Transverse colon (tissue), 4 donors: ENCODE measurements at regions not wholly inside any gene's neighbourhood (a gene's known extent, or its start where the extent isn't known, plus 50 kb on each side); places are given as distances from the start of the nearest gene placed in this dataset.

Source experiments
- DNase-seq: peaks from one replicate; pipeline ENCODE4 v3.0.0-alpha.2; 2019
- H3K27ac ChIP-seq, 4 donors: fragments of 200-600 bp; sonication (generic); 2 replicates each; pipeline ENCODE4 v1.5.1; 2016 to 2018; ENCODE audit warnings: inconsistent platforms in 4 of 4
- H3K27me3 ChIP-seq: fragments of 200-600 bp; sonication (generic); 2 replicates; pipeline ENCODE4 v1.5.1; 2017; ENCODE audit warnings: inconsistent platforms
- H3K36me3 ChIP-seq, 4 donors: fragments of 200-600 bp; sonication (generic); 2 replicates each; pipeline ENCODE4 v1.5.1; 2017 to 2019; ENCODE audit warnings: inconsistent platforms in 4 of 4
- H3K4me1 ChIP-seq, 4 donors: fragments of 200-600 bp; sonication (generic); 2 replicates each; pipeline ENCODE4 v1.5.1; 2017 to 2020; ENCODE audit warnings: inconsistent platforms in 4 of 4
- H3K4me3 ChIP-seq, 4 donors: fragments of 200-600 bp; sonication (generic); 1 replicate in 1 of 4; 2 replicates in 3 of 4; pipeline versions ENCODE4 v1.5.1 to v1.6.1; 2017 to 2019; ENCODE audit warnings: inconsistent platforms in 4 of 4
- H3K9me3 ChIP-seq, 2 donors: fragments of 200-600 bp; sonication (generic); 2 replicates each; pipeline ENCODE4 v1.5.1; 2017 to 2019; ENCODE audit warnings: inconsistent platforms in 2 of 2
- CTCF ChIP-seq, 5 experiments: fragments of 200-600 bp in 3 of 5; fragments of 450-650 bp in 2 of 5; sonication (generic) in 3 of 5; IDR thresholded peaks; 1 replicate in 2 of 5; 2 replicates in 3 of 5; pipeline ENCODE4 v1.5.1; 2016 to 2017; ENCODE audit warnings: antibody characterized with exemption in 5 of 5, inconsistent platforms in 3 of 5, mild to moderate bottlenecking in 2 of 5, moderate library complexity in 1 of 5
- EP300 ChIP-seq: sonication (generic); formaldehyde crosslinking; IDR thresholded peaks from one replicate; pipeline ENCODE4 v1.6.1; 2017; ENCODE audit warnings: antibody characterized with exemption, low read depth
- POLR2A ChIP-seq: fragments of 450-650 bp; IDR thresholded peaks from one replicate; pipeline ENCODE4 v1.6.1; 2016; ENCODE audit warnings: antibody characterized with exemption, mild to moderate bottlenecking, moderate library complexity
- POLR2AphosphoS5 ChIP-seq, 3 donors: sonication (generic); formaldehyde crosslinking; IDR thresholded peaks; one replicate each; pipeline ENCODE4 v1.6.1; 2016; ENCODE audit warnings: antibody characterized with exemption in 3 of 3
- WGBS, 2 donors: methylation state at CpG; one replicate each; pipeline ENCODE4 v1.1.5; 2018; ENCODE audit warnings: low coverage in 1 of 2; 5-methylcytosine and 5-hydroxymethylcytosine counted together
- in situ Hi-C, 4 donors: fragments of 200-750 bp; cut with MboI; loops; one replicate each; pipeline versions ENCODE4 v1.15.0 to v1.15.1; 2017; ENCODE audit warnings: low sequenced_read_pairs in 3 of 4, low pct_ligation_motif_present in 1 of 4, low pct_unique_long_range_greater_than_20kb in 1 of 4
- intact Hi-C: fragments of 100-400 bp; cut with DNase I; formaldehyde crosslinking; loops from one replicate; pipeline ENCODE4 v1.15.1; 2023; ENCODE audit warnings: low total_unique reads

- H3K9me3 ChIP-seq: peaks cover 0 to 9% of the 10 kb centered on the region in 2 donors
- no peaks in the 10 kb centered on the region for H3K36me3 ChIP-seq
- DNase-seq: no peak
- no peak for TF ChIP-seq POLR2AphosphoS5 (IDR thresholded peaks at IDR 0.05)
- no peaks in the 10 kb centered on the region for H3K27me3 ChIP-seq
- H3K27ac ChIP-seq: no peak overlapping the region
- intact Hi-C loops (no loop called here), in situ Hi-C loops (no loop called here)
- no peaks in the 10 kb centered on the region for H3K4me1 ChIP-seq
- H3K4me3 ChIP-seq: no peak overlapping the region
- 61 to 68% methylated on average over 3 of the region's 3 CpGs for WGBS, 2 donors
These were observed 107.5 kb downstream of the TMEM18 start for GRCh38 chr2:569681-570080.

GRCh38 chr2:568639-569235 is 108.5 kb downstream of the TMEM18 start:
- H3K9me3 ChIP-seq: peaks cover 0 to 9% of the 10 kb centered on the region in 2 donors
- no peak for TF ChIP-seq CTCF (IDR thresholded peaks at IDR 0.05)
- no peak for TF ChIP-seq EP300
- TF ChIP-seq POLR2A: no peak
- no peak for TF ChIP-seq POLR2AphosphoS5 (IDR thresholded peaks at IDR 0.05)
- no peak overlapping the region for H3K27ac ChIP-seq
- H3K4me3 ChIP-seq: no peak overlapping the region
- in situ Hi-C loops: no loop called here
- no peak for DNase-seq
- H3K4me1 ChIP-seq: no peaks in the 10 kb centered on the region
- no peaks in the 10 kb centered on the region for H3K36me3 ChIP-seq
- 63% methylated on average over 4 of the region's 4 CpGs; no CpG with 5 or more reads in 1 of the 2 donors for WGBS, 2 donors
- intact Hi-C loops: no loop called here
- no peaks in the 10 kb centered on the region for H3K27me3 ChIP-seq

GRCh38 chr2:567865-568638 is 109.2 kb downstream of the TMEM18 start:
- DNase-seq: no peak
- H3K4me3 ChIP-seq: no peak overlapping the region
- peaks cover 0 to 9% of the 10 kb centered on the region in 2 donors for H3K9me3 ChIP-seq
- no peak overlapping the region for H3K27ac ChIP-seq
- in situ Hi-C loops: no loop called here
- no peaks in the 10 kb centered on the region for H3K36me3 ChIP-seq
- 73 to 87% methylated on average over 5 to 27 of the region's 27 CpGs for WGBS, 2 donors
- H3K27me3 ChIP-seq: no peaks in the 10 kb centered on the region
- TF ChIP-seq POLR2A: no peak
- intact Hi-C loops: no loop called here
- H3K4me1 ChIP-seq: no peaks in the 10 kb centered on the region

- TF ChIP-seq POLR2A (no peak), CTCF (IDR thresholded peaks at IDR 0.05) (no peak), EP300 (no peak), POLR2AphosphoS5 (IDR thresholded peaks at IDR 0.05) (no peak)
- no peak for DNase-seq
- Histone ChIP-seq H3K4me3 (no peak overlapping the region), H3K4me1 (no peaks in the 10 kb centered on the region), H3K36me3 (no peaks in the 10 kb centered on the region), H3K27me3 (no peaks in the 10 kb centered on the region), H3K27ac (no peak overlapping the region), H3K9me3 (peaks cover 0 to 9% of the 10 kb centered on the region in 2 donors)
- in situ Hi-C loops: no loop called here
- intact Hi-C loops: no loop called here
- WGBS, 2 donors: 77 to 80% methylated on average over 7 to 9 of the region's 9 CpGs
These were observed 109.7 kb downstream of the TMEM18 start for GRCh38 chr2:567496-567864.

GRCh38 chr2:566379-567313 is 110.6 kb downstream of the TMEM18 start:
- no peak for DNase-seq
- no peaks in the 10 kb centered on the region for H3K4me1 ChIP-seq
- in situ Hi-C loops: no loop called here
- peaks cover 0 to 6% of the 10 kb centered on the region in 2 donors for H3K9me3 ChIP-seq
- 81 to 86% methylated on average over 7 to 19 of the region's 19 CpGs for WGBS, 2 donors
- H3K4me3 ChIP-seq: no peak overlapping the region
- H3K27ac ChIP-seq: no peak overlapping the region
- TF ChIP-seq CTCF (IDR thresholded peaks at IDR 0.05): no peak
- TF ChIP-seq POLR2A: no peak
- TF ChIP-seq EP300: no peak
- no peak for TF ChIP-seq POLR2AphosphoS5 (IDR thresholded peaks at IDR 0.05)
- no peaks in the 10 kb centered on the region for H3K27me3 ChIP-seq
- intact Hi-C loops: no loop called here
- H3K36me3 ChIP-seq: no peaks in the 10 kb centered on the region
